PC-9 (cell line): ENCODE measurements at regions not wholly inside any gene's neighbourhood (a gene's known extent, or its start where the extent isn't known, plus 50 kb on each side); places are given as distances from the start of the nearest gene placed in this dataset.

ENCODE experiments used
- BruUV-seq: library from RNA; stranded (reverse); fragments of 400-500 nt; replicated peaks from 2 replicates; lab custom pipeline; 2021; lab: Mats Ljungman, UMichigan
- CTCF ChIA-PET: fragments of 300-600 bp; sonication (Branson Sonifier 250); formaldehyde crosslinking; loops from one replicate; lab custom pipeline; 2022; ENCODE audit warnings: antibody characterized with exemption; lab: Charles Lee
- POLR2A ChIA-PET: fragments of 300-600 bp; sonication (Branson Sonifier 250); formaldehyde crosslinking; loops from one replicate; lab custom pipeline; 2022; ENCODE audit warnings: antibody characterized with exemption; ENCODE audit not compliant: unreplicated experiment; lab: Charles Lee
- DNase-seq, 2 experiments: peaks; one replicate each; pipeline versions ENCODE4 v3.0.0 to v3.0.0-alpha.2; 2015 to 2022; ENCODE audit warnings: mixed read lengths in 1 of 2
- H2AFZ ChIP-seq: fragments of 200-600 bp; sonication (generic); 2 replicates; pipeline ENCODE4 v1.8.1; 2017; ENCODE audit warnings: antibody characterized with exemption
- H3F3A ChIP-seq: fragments of 200-600 bp; sonication (generic); 2 replicates; pipeline ENCODE4 v1.8.1; 2017; ENCODE audit warnings: antibody characterized with exemption, mild to moderate bottlenecking, low read depth; ENCODE audit not compliant: insufficient read depth
- H3K27ac ChIP-seq: fragments of 200-600 bp; sonication (generic); 2 replicates; pipeline ENCODE4 v1.6.1; 2016; ENCODE audit warnings: mixed run types
- H3K27me3 ChIP-seq: fragments of 200-600 bp; sonication (generic); 2 replicates; pipeline ENCODE4 v1.6.1; 2016; ENCODE audit warnings: low read depth, mixed run types; ENCODE audit not compliant: insufficient read depth
- H3K36me3 ChIP-seq: fragments of 200-600 bp; sonication (generic); 2 replicates; pipeline ENCODE4 v1.6.1; 2016; ENCODE audit warnings: low read depth, mixed run types
- H3K4me1 ChIP-seq: fragments of 200-600 bp; sonication (generic); replicated peaks from 2 replicates; pipeline ENCODE4 v1.6.1; 2016; ENCODE audit warnings: mixed run types; ENCODE audit not compliant: insufficient read depth
- H3K4me2 ChIP-seq: fragments of 200-600 bp; sonication (generic); 2 replicates; pipeline ENCODE4 v1.6.1; 2017; ENCODE audit warnings: mixed run types
- H3K4me3 ChIP-seq: fragments of 200-600 bp; sonication (generic); 2 replicates; pipeline ENCODE4 v1.6.1; 2016; ENCODE audit warnings: mixed run types
- H3K79me2 ChIP-seq: fragments of 200-600 bp; sonication (generic); 2 replicates; pipeline ENCODE4 v1.6.1; 2017; ENCODE audit warnings: low read depth, mixed run types
- H3K9me2 ChIP-seq: fragments of 200-600 bp; sonication (generic); 2 replicates; pipeline ENCODE4 v1.8.1; 2017; ENCODE audit warnings: mild to moderate bottlenecking; ENCODE audit not compliant: insufficient read depth
- H3K9me3 ChIP-seq: fragments of 200-600 bp; sonication (generic); 2 replicates; pipeline ENCODE4 v1.8.1; 2016; ENCODE audit warnings: low read depth; ENCODE audit not compliant: insufficient read depth
- H4K20me1 ChIP-seq: fragments of 200-600 bp; sonication (generic); 2 replicates; pipeline ENCODE4 v1.8.1; 2017; ENCODE audit not compliant: insufficient read depth
- EZH2 ChIP-seq: fragments of 200-600 bp; sonication (generic); IDR thresholded peaks from 2 replicates; pipeline ENCODE4 v1.8.0; 2017; ENCODE audit warnings: antibody characterized with exemption, low read depth
- intact Hi-C: fragments of 100-400 bp; cut with micrococcal nuclease; formaldehyde crosslinking; loops from one replicate; pipeline ENCODE4 v1.10.0; 2022; ENCODE audit not compliant: unreplicated experiment
- TF ChIP-seq, protein P1 (sequence below): fragments of 200-600 bp; sonication (generic); conservative IDR thresholded peaks from 2 replicates; pipeline ENCODE4 v1.6.1; 2017; ENCODE audit warnings: mixed run types, antibody characterized with exemption, mild to moderate bottlenecking, moderate library complexity

- no peaks in the 10 kb centered on the region for H3K9me2 ChIP-seq
- H3F3A ChIP-seq: no peaks in the 10 kb centered on the region
- POLR2A ChIA-PET: no interaction called here
- intact Hi-C loops: no loop called here
- H3K4me2 ChIP-seq: no peak overlapping the region
- no peak overlapping the region for H2AFZ ChIP-seq
- no peak overlapping the region for H3K27ac ChIP-seq
- TF ChIP-seq, protein P1, sequence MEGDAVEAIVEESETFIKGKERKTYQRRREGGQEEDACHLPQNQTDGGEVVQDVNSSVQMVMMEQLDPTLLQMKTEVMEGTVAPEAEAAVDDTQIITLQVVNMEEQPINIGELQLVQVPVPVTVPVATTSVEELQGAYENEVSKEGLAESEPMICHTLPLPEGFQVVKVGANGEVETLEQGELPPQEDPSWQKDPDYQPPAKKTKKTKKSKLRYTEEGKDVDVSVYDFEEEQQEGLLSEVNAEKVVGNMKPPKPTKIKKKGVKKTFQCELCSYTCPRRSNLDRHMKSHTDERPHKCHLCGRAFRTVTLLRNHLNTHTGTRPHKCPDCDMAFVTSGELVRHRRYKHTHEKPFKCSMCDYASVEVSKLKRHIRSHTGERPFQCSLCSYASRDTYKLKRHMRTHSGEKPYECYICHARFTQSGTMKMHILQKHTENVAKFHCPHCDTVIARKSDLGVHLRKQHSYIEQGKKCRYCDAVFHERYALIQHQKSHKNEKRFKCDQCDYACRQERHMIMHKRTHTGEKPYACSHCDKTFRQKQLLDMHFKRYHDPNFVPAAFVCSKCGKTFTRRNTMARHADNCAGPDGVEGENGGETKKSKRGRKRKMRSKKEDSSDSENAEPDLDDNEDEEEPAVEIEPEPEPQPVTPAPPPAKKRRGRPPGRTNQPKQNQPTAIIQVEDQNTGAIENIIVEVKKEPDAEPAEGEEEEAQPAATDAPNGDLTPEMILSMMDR: no peak
- TF ChIP-seq EZH2: no peak
- CTCF ChIA-PET: no interaction called here
- no peaks in the 10 kb centered on the region for H4K20me1 ChIP-seq
- no peak overlapping the region for H3K4me3 ChIP-seq
- no peaks in the 10 kb centered on the region for H3K27me3 ChIP-seq
- no peaks in the 10 kb centered on the region for H3K79me2 ChIP-seq
- no peaks in the 10 kb centered on the region for H3K36me3 ChIP-seq
- peaks cover 6% of the 10 kb centered on the region; the same call in 1 of the 2 replicates for H3K4me1 ChIP-seq
- no TSS peak for BruUV-seq
- DNase-seq: no peak
- no peaks in the 10 kb centered on the region; the same call in 1 of the 2 replicates for H3K9me3 ChIP-seq
Measured at GRCh38 chr5:74098941-74099340, 472.9 kb downstream of the ARHGEF28 start.

GRCh38 chr5:74098456-74098855 is 472.5 kb downstream of the ARHGEF28 start:
- H2AFZ ChIP-seq: no peak overlapping the region
- H3K4me1 ChIP-seq: peaks cover 6% of the 10 kb centered on the region; the same call in 1 of the 2 replicates
- ChIA-PET POLR2A (no interaction called here), CTCF (no interaction called here)
- no peaks in the 10 kb centered on the region; the same call in 1 of the 2 replicates for H3K9me3 ChIP-seq
- H3K27me3 ChIP-seq: no peaks in the 10 kb centered on the region
- no peaks in the 10 kb centered on the region for H3F3A ChIP-seq
- intact Hi-C loops: no loop called here
- no peak overlapping the region for H3K27ac ChIP-seq
- TF ChIP-seq, protein P1: no peak
- no peak for TF ChIP-seq EZH2
- no peaks in the 10 kb centered on the region for H3K36me3 ChIP-seq
- H3K4me2 ChIP-seq: no peak overlapping the region
- H3K9me2 ChIP-seq: no peaks in the 10 kb centered on the region
- H3K4me3 ChIP-seq: no peak overlapping the region
- H3K79me2 ChIP-seq: no peaks in the 10 kb centered on the region
- no TSS peak for BruUV-seq
- H4K20me1 ChIP-seq: no peaks in the 10 kb centered on the region
- DNase-seq: no peak

GRCh38 chr5:74096325-74096724 is 470.3 kb downstream of the ARHGEF28 start:
- no TSS peak for BruUV-seq

More at GRCh38 chr5:74096325-74096724, 470.3 kb downstream of the ARHGEF28 start:
- Histone ChIP-seq H4K20me1 (no peaks in the 10 kb centered on the region), H3K9me2 (no peaks in the 10 kb centered on the region), H3K4me1 (no peaks in the 10 kb centered on the region), H3K4me2 (no peak overlapping the region), H3F3A (no peaks in the 10 kb centered on the region), H3K79me2 (no peaks in the 10 kb centered on the region), H3K9me3 (no peaks in the 10 kb centered on the region; the same call in 1 of the 2 replicates), H3K27ac (no peak overlapping the region), H3K36me3 (no peaks in the 10 kb centered on the region), H2AFZ (no peak overlapping the region), H3K27me3 (no peaks in the 10 kb centered on the region), H3K4me3 (no peak overlapping the region)
- POLR2A ChIA-PET: no interaction called here
- DNase-seq: no peak
- intact Hi-C loops: no loop called here
- TF ChIP-seq, protein P1: no peak
- TF ChIP-seq EZH2: no peak
- CTCF ChIA-PET: no interaction called here
